Body of pancreas (tissue), 4 donors: ENCODE measurements at regions not wholly inside any gene's neighbourhood (a gene's known extent, or its start where the extent isn't known, plus 50 kb on each side); places are given as distances from the start of the nearest gene placed in this dataset.

Source experiments
- CTCF ChIP-seq, 7 experiments: fragments of 450-650 bp in 4 of 7; fragments of 200-600 bp in 3 of 7; sonication (generic) in 3 of 7; IDR thresholded peaks; one replicate each; pipeline ENCODE4 v1.5.1; 2016 to 2019; ENCODE audit warnings: antibody characterized with exemption in 7 of 7
- POLR2A ChIP-seq, 3 donors: fragments of 450-650 bp; IDR thresholded peaks; one replicate each; pipeline ENCODE4 v1.6.1; 2016; ENCODE audit warnings: antibody characterized with exemption in 3 of 3, mild to moderate bottlenecking in 2 of 3

- TF ChIP-seq CTCF (IDR thresholded peaks at IDR 0.05) (no peak), POLR2A (IDR thresholded peaks at IDR 0.05) (no peak)
These were observed 658.9 kb upstream of the FSHR start for GRCh38 chr2:49813208-49813607.
